ENCODE measurements at regions not wholly inside any gene's neighbourhood (a gene's known extent, or its start where the extent isn't known, plus 50 kb on each side); places are given as distances from the start of the nearest gene placed in this dataset.

GRCh38 chr4:54509057-54509456 is 148.7 kb upstream of the KIT start:
- TF ChIP-seq CTCF (IDR thresholded peaks at IDR 0.05) (no peak), POLR2A (IDR thresholded peaks at IDR 0.05) (no peak)
